ENCODE measurements at regions not wholly inside any gene's neighbourhood (a gene's known extent, or its start where the extent isn't known, plus 50 kb on each side); places are given as distances from the start of the nearest gene placed in this dataset.

DNA sequence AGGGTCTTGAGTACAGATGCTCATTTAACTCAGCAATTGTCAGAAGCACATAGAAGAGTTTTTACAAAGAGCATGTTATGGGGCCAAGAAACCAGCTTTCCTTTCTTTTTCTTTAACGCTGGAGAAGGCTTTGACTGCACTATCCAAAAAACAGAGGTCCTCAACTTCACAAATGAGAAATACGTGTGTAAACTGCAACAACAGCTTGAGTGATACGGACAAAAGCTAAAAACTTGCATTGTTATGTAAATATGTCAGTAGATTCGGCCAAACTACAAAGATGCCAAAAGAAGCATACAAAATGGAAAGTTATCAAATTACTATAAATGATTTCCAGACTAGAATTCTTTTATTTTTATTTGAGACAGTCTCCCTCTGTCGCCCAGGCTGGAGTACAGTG lies 62.4 kb upstream of the C10orf90 start:
- no peak for TF ChIP-seq CTCF (IDR thresholded peaks at IDR 0.05; ENCODE audit: borderline replicate concordance, control extremely low read depth, extremely low read depth, insufficient read depth, missing control alignments)
- no peak for DNase-seq (ENCODE audit: low spot score)
- in situ Hi-C loops (cut with MboI; ENCODE audit: low sequenced_read_pairs, unreplicated experiment), result no loop called here

DNA sequence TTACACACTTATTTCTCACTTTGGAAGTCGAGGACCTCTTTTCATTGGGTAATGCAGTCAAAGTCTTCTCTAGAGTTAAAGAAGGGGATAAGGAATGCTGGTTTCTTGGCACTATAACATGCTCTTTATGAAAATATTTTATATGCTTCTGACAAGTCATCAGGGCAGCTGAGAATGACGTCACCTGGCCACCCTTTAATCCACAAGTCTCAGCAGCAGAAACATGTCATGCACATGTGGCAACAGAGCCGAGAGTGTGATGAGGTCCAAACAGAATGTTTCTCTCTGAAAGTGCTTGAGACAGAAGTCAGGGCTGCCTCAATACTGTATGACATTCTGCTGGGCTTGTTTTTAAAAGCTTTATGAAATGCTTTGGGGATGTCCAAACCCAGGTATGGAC lies 63.5 kb upstream of the C10orf90 start:
- no peak for TF ChIP-seq CTCF (IDR thresholded peaks at IDR 0.05; ENCODE audit: borderline replicate concordance, control extremely low read depth, extremely low read depth, insufficient read depth, missing control alignments)
- in situ Hi-C loops (cut with MboI; ENCODE audit: low sequenced_read_pairs, unreplicated experiment), result no loop called here
- no peak for DNase-seq (ENCODE audit: low spot score)

DNA sequence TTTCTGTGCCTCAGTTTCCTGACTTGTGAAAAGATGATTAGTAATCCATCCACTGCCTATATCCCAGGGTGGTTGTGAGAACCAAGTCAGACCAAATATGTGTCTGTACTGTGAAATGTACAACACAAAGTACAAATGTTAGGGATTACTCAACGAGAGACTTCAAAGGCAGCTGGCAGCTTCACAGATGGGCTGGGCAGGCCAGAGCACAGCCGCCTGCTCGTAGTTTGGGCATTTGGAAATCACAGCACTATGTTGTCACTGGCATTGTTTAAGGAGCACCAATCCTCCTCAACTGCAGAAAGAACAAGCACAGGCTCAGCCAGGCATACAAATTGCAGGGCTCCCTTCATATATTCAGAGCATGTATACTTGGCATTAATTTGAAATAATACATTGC lies 64.5 kb upstream of the C10orf90 start:
- DNase-seq (ENCODE audit: low spot score), result no peak
- in situ Hi-C loops (cut with MboI; ENCODE audit: low sequenced_read_pairs, unreplicated experiment), result no loop called here
- TF ChIP-seq CTCF (IDR thresholded peaks at IDR 0.05; ENCODE audit: borderline replicate concordance, control extremely low read depth, extremely low read depth, insufficient read depth, missing control alignments), result no peak

GRCh38 chr10:126736142-126736541 lies 65.6 kb upstream of the C10orf90 start:
- in situ Hi-C loops (cut with MboI; ENCODE audit: low sequenced_read_pairs, unreplicated experiment), result no loop called here
- TF ChIP-seq CTCF (IDR thresholded peaks at IDR 0.05; ENCODE audit: borderline replicate concordance, control extremely low read depth, extremely low read depth, insufficient read depth, missing control alignments), result no peak
- DNase-seq (ENCODE audit: low spot score), result no peak

GRCh38 chr10:126736727-126737126 lies 66.2 kb upstream of the C10orf90 start:
- TF ChIP-seq CTCF (IDR thresholded peaks at IDR 0.05; ENCODE audit: borderline replicate concordance, control extremely low read depth, extremely low read depth, insufficient read depth, missing control alignments), result no peak
- in situ Hi-C loops (cut with MboI; ENCODE audit: low sequenced_read_pairs, unreplicated experiment), result no loop called here
- DNase-seq (ENCODE audit: low spot score), result no peak

DNA sequence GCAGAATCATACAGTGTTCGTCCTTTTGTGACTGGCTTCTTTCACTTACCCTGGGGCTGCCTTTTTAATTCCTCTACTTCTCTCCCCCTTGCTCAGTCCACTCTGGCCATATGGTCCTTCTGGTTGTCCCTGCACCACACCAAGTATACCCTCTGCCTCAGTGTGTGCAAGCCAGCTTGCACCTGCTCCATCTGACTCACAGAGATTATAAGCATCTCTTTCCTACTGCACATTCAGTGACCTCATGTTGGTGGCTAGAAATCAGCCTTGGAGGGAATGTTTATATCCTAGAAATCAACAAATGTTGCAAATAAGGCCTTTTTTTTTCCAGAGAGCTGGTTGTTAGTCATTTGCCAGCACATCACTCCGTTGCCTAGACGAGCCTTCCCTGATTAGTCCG lies 67.5 kb upstream of the C10orf90 start:
- TF ChIP-seq CTCF (IDR thresholded peaks at IDR 0.05; ENCODE audit: borderline replicate concordance, control extremely low read depth, extremely low read depth, insufficient read depth, missing control alignments), result no peak
- in situ Hi-C loops (cut with MboI; ENCODE audit: low sequenced_read_pairs, unreplicated experiment), result no loop called here
- DNase-seq (ENCODE audit: low spot score), result no peak

- DNase-seq (ENCODE audit: low spot score), result no peak
- in situ Hi-C loops (cut with MboI; ENCODE audit: low sequenced_read_pairs, unreplicated experiment), result no loop called here
Observed at GRCh38 chr10:126744571-126744970, 74.1 kb upstream of the C10orf90 start.

More at GRCh38 chr10:126744571-126744970, 74.1 kb upstream of the C10orf90 start:
- TF ChIP-seq CTCF (IDR thresholded peaks at IDR 0.05; ENCODE audit: borderline replicate concordance, control extremely low read depth, extremely low read depth, insufficient read depth, missing control alignments), result no peak

All from GM13976 (cell line).